GM10248 (cell line): ENCODE measurements at regions not wholly inside any gene's neighbourhood (a gene's known extent, or its start where the extent isn't known, plus 50 kb on each side); places are given as distances from the start of the nearest gene placed in this dataset.

Experiments
- CTCF ChIA-PET: fragments of 300-600 bp; sonication (Branson Sonifier 250); formaldehyde crosslinking; extraction: SDS; loops from one replicate; lab custom pipeline; 2021; ENCODE audit warnings: antibody characterized with exemption; lab: Yijun Ruan, JAX
- POLR2A ChIA-PET: fragments of 350-650 bp; sonication (Branson Sonifier 250); formaldehyde crosslinking; extraction: SDS; loops from one replicate; lab custom pipeline; 2020; ENCODE audit warnings: antibody characterized with exemption; lab: Yijun Ruan, JAX
- DNase-seq: peaks from one replicate; pipeline ENCODE4 v3.0.0; 2012; ENCODE audit errors: extremely low spot score
- TF ChIP-seq, protein P1 (sequence below): IDR thresholded peaks from 2 replicates; pipeline ENCODE4 v1.5.1; 2012; ENCODE audit warnings: mild to moderate bottlenecking, low read depth; ENCODE audit errors: extremely low read depth, missing control alignments, control extremely low read depth

- TF ChIP-seq, protein P1, sequence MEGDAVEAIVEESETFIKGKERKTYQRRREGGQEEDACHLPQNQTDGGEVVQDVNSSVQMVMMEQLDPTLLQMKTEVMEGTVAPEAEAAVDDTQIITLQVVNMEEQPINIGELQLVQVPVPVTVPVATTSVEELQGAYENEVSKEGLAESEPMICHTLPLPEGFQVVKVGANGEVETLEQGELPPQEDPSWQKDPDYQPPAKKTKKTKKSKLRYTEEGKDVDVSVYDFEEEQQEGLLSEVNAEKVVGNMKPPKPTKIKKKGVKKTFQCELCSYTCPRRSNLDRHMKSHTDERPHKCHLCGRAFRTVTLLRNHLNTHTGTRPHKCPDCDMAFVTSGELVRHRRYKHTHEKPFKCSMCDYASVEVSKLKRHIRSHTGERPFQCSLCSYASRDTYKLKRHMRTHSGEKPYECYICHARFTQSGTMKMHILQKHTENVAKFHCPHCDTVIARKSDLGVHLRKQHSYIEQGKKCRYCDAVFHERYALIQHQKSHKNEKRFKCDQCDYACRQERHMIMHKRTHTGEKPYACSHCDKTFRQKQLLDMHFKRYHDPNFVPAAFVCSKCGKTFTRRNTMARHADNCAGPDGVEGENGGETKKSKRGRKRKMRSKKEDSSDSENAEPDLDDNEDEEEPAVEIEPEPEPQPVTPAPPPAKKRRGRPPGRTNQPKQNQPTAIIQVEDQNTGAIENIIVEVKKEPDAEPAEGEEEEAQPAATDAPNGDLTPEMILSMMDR, result no peak
- ChIA-PET CTCF (interaction anchor here (1.0 kb wide), 1 partner anchor 18 kb away, joined by 3 read pairs; no protein-coding TSS in a partner anchor), POLR2A (no interaction called here)
- no peak for DNase-seq
These were observed 568.4 kb upstream of the ZNF385D start for GRCh38 chr3:22319446-22319845.

DNA sequence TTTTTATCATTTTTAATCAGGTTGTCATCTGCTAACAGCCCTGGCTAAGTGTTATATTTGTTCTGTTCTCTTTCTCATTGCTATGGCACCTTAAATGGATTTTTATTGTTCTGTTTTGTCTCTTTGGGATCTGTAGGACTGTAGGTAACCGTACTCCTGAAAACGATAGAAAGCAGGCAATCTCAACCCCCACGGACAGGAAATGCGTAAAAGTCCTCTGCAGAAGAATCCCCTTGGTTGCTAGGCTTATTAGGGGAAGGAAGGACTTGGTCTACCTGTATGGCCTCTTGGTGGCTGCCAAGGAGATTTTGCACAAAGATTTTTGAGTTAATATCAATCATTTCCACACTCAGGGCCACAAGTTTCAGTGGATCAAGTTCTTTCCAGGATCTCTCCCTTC, 571.9 kb upstream of the ZNF385D start:
- ChIA-PET POLR2A (no interaction called here), CTCF (interaction anchor here (1.2 kb wide), 1 partner anchor 13 kb away, joined by 3 read pairs; no protein-coding TSS in a partner anchor)
- DNase-seq, result no peak
- TF ChIP-seq, protein P1, result no peak

- CTCF ChIA-PET, result no interaction called here
- no peak for DNase-seq
- TF ChIP-seq, protein P1, result no peak
- POLR2A ChIA-PET, result no interaction called here
These were observed 575.3 kb upstream of the ZNF385D start for GRCh38 chr3:22326305-22326704.

- ChIA-PET POLR2A (no interaction called here), CTCF (no interaction called here)
- TF ChIP-seq, protein P1, result no peak
- no peak for DNase-seq
These were observed 584.0 kb upstream of the ZNF385D start for GRCh38 chr3:22334996-22335395.

- CTCF ChIA-PET, result no interaction called here
- DNase-seq, result no peak
- POLR2A ChIA-PET, result no interaction called here
- TF ChIP-seq, protein P1, result no peak
These were observed 598.3 kb upstream of the ZNF385D start for GRCh38 chr3:22349215-22349851.

GRCh38 chr3:22351806-22352205, 600.8 kb upstream of the ZNF385D start:
- CTCF ChIA-PET, result no interaction called here
- POLR2A ChIA-PET, result no interaction called here
- TF ChIP-seq, protein P1, result no peak

More at GRCh38 chr3:22351806-22352205, 600.8 kb upstream of the ZNF385D start:
- no peak for DNase-seq
